ENCODE measurements at regions not wholly inside any gene's neighbourhood (a gene's known extent, or its start where the extent isn't known, plus 50 kb on each side); places are given as distances from the start of the nearest gene placed in this dataset.
A peak's percentile ranks its signal among the peaks of the same experiment; 100 is the strongest.

DNA sequence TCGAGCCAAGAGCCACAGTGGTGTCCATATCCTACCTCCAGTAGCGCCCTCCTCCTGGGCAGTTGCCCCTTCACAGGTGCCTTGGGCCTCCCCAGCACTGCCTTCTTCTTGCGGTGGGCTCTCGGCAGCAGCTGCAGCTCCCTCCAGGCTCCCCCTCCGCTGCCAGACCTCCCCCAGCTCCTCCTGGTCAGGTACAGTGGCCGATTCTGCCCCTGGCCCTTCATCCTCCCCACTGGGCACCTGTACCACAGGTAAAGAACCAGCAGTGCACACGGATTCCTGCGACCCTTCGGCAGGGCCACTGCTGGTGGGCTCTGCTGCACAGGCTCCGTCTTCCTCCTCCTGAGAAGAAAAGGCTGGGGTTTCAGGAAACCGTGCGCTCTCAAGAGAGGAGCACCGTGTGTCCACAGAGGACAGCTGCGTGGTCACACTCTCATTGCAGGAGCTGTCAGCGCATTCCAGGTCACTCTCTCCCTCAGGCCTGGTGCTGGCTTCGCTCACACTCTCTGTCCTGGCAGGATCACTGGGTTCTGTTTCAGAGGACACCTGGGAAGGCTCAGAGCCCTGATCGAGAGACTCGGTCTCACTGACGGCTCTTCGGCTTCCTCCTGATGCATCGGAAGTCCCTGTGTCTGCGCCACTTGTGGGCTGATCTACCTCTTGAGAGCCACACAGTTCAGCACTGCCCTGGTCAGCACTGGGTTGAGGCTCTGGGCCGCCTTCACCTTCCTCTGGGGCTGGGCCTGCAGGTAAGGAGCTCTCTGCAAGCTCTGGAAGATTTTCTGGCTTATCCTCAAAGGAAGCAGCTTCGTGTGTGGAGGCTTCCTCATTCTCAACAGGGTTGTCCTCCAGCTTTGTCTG lies 147.4 kb upstream of the STK17B start:
- DNase-seq, result no peak

GRCh38 chr2:196322973-196323810 lies 151.8 kb upstream of the STK17B start:
- no peak for DNase-seq

DNA sequence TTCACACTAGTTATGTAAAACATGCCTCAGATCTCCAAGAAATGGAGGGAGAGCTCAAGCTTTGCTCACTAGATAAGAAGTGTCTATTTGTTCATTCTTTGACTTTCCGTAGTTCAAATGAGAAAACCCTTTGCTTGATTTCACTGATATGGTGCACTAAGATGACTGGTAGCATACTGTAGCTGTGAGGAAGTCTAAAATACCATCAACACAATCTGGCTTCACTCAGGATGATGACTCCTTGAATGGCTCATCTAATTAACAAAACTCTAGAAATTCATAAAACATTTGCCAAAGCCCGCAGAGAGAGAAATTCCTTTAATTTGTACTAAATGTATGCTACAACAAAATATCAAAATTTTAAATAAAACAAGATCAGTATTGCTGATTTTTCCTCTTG lies 152.8 kb upstream of the STK17B start:
- no peak for DNase-seq

DNA sequence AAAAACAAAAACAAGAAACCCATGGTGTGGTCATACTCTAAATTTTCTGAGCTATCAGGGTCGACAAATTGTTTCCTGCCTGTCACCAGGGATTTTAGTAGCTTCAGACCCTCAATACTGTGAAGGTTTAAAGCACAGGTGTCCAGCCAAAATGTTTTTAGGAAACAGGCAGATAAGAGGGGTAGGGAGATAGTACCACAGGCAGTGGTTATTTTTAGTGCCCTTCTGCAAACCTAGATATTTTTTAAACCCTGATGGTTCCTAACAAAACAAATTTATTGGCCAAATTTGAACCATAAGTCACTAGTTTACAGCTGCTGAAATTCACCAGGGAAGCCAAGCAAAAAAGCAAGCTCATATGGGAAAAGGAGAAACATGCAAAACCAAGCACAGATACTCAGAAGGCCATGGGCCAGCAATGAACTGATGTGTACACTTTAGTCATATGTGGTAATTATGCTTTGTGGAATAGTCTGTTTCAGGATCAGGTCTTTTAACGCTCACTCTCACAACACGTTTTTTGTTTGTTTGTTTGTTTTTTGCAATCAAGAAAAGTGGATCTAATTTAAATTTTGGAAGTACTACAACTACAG lies 156.8 kb upstream of the STK17B start:
- no peak for DNase-seq

DNA sequence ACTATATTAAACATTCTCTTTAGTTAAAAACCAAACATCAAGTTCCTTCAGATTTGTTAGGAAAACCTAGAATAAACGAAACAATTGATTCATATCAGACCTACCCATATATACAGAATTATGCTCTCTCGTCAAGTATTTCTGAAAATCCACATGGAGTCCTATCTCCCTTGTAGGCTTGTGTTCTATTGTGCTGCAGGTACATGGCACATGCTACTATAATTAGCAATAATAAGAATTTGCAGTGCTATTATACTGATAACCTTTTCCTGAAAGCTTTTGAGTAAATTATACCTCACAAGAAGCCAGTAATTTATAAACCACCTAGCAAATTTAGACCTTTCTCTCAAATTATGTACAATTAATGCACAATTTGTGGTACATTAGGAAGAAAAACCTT lies 158.6 kb upstream of the STK17B start:
- peak; percentile 57 for DNase-seq

- DNase-seq, result peak; percentile 72
Observed at GRCh38 chr2:196330645-196331044, 159.3 kb upstream of the STK17B start.

DNA sequence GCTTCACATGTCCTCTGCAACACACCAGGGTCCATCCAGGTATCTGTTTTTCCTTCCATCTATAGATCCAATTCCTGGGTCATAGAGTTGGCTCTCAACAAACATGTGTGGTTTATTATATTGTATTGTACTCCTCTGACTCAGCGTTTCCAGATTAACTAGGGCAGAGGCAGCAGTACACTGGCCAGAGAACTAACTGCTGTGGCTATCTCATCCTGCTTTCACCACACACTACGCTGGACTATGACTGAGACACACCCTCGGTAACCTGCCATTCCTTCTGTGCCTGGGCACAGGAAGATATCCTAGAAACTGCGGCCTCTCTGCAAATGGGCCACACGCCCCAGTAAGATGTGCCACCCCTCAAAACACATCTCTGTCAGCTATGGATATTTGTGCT lies 159.8 kb upstream of the STK17B start:
- DNase-seq, result no peak

GRCh38 chr2:196331851-196332250 lies 160.5 kb upstream of the STK17B start:
- DNase-seq, result no peak

DNA sequence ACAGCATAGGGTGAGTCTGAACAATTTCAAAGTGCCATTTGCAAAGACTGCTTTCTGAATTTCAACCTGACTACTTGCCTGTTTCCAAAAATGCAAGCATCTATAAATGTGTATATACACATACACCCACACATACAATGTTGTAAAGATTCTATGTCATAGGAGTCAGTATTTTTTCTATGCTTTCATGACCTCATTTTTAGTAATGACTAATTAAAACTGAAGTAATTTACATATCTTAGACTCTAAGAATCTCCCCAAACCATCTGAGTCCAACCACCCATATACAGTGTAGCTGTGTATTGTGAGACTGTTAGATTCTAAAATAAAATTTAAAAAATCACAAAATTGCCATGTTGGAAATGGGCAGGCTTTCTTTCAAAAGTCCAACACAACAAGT lies 162.0 kb upstream of the STK17B start:
- DNase-seq, result no peak

GRCh38 chr2:196334710-196335109 lies 163.3 kb upstream of the STK17B start:
- DNase-seq, result no peak

DNA sequence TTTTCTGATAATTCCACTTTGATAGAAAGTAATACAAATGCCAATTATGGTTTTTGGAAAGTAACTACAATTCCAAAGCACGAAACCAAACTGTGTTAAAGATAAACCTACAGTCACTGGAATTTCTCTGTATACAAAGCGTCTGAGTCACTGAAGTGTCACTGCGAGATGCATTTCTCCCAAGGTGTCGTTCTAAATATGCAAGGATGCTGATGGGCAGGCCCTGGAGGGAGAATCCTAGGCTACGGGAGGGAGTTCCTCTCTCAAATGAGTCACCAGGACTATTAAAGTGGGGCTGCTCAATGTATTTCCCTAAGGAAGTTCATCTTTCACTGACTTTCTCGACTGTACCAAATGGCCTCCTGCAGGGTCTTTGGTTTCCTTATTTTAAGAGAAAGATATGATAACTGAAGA lies 163.8 kb upstream of the STK17B start:
- DNase-seq, result no peak

GRCh38 chr2:196336207-196336606 lies 164.8 kb upstream of the STK17B start:
- no peak for DNase-seq

DNA sequence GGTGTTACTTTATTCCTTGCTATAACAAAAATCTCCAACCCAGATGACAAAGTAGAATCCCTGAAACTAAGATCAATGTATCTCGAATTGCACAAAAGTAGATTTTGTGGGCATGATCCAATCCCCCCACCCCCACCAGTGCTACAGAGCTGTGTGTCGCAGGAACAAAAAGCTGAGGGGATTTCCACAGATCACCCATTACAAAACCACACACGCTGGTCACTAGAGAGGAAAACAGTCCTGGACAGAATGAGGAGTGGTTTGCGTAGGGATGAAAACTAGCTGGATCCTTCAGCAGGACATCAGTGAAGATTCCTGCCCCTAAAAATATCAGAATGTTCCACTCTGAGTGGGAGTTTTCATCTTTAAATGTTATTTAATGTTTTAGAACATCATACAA lies 165.3 kb upstream of the STK17B start:
- no peak for DNase-seq

DNA sequence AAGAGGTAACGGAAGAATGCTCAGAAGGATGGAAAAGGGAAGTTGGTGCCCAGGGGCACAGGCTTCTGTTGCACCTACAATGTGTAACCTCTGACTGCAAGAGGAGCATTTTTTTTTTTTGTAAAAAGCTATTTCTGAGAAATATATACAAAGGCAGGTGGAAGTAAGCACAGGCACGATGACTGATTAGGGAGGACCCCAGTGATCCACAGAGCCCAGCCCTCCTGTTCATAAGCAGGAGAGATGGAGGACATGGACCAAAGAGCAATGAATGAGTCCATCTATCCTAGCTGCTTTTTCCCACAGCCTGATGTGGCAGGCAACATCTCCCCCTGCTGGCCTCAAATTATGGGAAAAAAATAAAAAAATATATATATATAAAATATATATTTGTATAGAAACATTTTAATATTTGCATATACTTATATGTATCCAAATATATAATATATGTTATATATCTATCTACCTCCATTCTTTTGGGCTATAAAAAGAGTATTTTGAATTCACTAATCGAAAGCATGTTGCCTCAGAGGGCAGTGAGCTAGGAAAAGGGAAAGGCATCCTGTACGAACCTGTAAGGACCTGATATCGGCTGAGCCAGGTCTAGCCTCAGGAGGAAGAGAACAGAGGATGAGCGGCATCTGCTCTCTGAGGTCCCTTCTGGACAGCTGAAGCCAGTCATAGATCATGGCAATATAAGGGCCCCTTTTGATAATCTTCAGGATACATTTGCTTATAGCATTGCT lies 166.0 kb upstream of the STK17B start:
- DNase-seq, result peak; percentile 11

DNA sequence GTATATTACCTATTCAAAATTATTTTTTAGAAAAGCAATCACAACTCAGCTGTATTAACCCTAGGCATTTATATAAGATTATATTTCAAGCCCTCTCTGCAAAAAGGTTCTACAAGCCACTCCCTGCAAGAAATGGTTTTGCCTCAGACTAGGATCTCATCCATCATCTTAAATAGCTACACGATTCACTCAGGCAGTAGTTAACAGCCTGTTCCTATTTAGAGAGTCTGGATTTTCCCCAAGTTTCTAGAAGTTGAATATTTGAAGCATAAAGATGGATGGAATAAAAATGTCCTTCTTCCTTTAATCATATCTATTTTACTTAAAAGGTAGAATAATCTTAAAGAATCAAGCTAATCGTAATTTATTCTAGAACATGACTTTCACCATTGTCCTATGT lies 167.1 kb upstream of the STK17B start:
- no peak for DNase-seq

GRCh38 chr2:196341277-196341841 lies 170.0 kb upstream of the STK17B start:
- DNase-seq, result no peak

DNA sequence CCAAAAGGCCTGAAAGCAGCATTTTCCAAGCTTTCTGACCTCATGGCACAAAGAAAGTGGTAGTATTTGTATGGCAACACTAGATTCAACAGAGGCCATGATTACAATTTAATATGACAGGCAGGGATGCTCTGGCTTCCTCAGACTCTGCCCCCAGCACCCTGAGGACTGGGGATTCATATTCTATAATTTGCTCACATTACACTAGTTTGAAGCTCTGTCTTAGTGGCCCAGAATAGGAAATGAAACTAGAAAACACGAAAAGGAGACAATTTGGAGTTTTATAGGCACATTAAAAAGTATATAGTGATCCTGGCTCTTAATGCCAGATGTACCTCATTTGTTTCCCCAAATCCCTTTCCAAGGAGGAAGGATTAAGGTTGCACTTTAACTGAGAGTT lies 173.0 kb upstream of the STK17B start:
- DNase-seq, result no peak

- DNase-seq, result no peak
Observed at GRCh38 chr2:196353717-196354116, 182.3 kb upstream of the STK17B start.

- no peak for DNase-seq
Observed at GRCh38 chr2:196354186-196354585, 182.8 kb upstream of the STK17B start.

DNA sequence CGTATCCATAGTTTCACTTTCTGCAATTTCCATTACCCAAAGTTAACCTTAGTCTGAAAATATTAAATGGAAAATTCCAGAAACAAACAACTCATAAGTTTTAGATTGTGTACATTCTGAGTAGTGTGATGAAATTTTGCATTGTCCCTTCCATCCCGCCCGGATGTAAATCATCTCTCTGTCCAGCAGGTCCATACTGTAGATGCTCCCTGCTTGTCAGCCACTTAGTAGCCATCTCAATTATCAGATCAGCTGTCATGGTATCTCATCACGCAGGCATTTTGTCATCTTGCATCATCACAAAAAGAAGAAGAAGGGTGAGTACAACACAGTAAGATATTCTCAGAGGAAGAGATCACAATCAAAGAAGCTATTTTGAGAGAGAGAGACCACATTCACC lies 185.0 kb upstream of the STK17B start:
- DNase-seq, result no peak

- no peak for DNase-seq
Observed at GRCh38 chr2:196360650-196361049, 189.3 kb upstream of the STK17B start.

DNA sequence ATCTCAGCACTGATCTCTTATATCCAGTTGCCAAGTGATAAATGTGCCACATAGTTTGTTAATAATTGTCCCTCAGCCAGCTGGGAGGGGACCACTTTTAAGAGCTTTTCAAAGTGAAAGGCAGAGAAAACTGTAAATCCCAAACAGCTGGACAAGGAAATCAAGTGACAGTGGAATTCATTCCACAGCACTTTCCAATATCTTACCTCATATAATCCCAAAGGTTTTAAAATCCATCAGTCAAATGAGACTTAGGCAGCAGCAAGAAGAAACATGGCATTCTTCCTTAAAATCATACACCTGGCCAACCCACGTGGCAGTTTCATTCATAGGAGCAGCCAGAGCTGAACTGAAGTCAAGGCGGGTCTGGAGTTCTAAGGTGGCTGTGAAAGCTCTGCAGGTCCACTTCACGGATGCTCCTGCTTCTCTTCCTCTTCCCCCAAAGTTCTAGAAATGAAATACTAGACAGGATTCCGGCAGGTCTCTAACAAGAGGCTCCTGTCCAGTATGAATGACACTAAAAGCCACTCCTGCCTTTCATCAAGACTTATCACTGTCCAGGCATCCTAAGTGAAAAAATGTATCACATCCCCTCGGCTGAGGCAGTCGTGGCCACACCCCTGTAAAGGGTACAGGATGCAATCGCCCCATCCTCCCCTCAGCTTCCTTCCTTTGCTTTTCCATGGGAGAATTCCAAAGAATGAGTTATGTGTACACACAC lies 190.4 kb upstream of the STK17B start:
- DNase-seq, result no peak

Data from NCI-H1105 treated with DMSO at 0.1 percent for 48 hours (cell line).